ENCODE measurements at regions not wholly inside any gene's neighbourhood (a gene's known extent, or its start where the extent isn't known, plus 50 kb on each side); places are given as distances from the start of the nearest gene placed in this dataset.

DNA sequence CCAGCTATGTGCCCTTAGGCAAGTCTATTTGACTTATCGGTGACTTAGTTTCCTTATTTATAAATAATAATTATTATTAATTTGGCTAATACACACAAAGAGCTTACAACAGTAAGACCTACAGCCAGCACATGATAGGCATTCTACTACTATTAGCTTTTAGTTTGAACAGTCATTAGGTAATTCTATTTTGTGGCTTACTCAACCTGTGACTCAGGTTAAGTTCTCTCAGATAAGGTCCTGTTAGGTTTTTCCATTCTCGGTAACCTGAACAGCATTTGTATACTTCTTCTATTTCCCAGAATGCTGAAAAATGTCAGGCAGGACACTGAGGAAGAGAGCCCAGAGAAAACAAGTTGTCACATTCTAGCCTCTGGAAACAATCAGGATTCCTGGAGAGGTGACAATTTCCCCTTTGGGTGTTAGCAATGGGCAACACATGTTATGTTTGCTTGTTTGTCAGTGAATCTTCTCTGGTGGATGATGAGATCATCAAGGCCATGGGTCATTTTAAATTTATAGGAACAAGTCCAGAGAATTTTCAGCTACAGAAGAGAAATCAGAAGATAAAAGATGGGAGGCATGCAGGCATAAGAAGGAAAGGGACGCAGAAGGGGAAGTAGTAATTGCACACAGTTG lies 2144.7 kb downstream of the PCDH7 start:
- no peak for TF ChIP-seq POLR2A (IDR thresholded peaks at IDR 0.05)
- TF ChIP-seq, protein P1, sequence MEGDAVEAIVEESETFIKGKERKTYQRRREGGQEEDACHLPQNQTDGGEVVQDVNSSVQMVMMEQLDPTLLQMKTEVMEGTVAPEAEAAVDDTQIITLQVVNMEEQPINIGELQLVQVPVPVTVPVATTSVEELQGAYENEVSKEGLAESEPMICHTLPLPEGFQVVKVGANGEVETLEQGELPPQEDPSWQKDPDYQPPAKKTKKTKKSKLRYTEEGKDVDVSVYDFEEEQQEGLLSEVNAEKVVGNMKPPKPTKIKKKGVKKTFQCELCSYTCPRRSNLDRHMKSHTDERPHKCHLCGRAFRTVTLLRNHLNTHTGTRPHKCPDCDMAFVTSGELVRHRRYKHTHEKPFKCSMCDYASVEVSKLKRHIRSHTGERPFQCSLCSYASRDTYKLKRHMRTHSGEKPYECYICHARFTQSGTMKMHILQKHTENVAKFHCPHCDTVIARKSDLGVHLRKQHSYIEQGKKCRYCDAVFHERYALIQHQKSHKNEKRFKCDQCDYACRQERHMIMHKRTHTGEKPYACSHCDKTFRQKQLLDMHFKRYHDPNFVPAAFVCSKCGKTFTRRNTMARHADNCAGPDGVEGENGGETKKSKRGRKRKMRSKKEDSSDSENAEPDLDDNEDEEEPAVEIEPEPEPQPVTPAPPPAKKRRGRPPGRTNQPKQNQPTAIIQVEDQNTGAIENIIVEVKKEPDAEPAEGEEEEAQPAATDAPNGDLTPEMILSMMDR (IDR thresholded peaks at IDR 0.05), result no peak

Data from adrenal gland (tissue), 5 donors.